Adrenal gland (tissue), 5 donors: ENCODE measurements at regions not wholly inside any gene's neighbourhood (a gene's known extent, or its start where the extent isn't known, plus 50 kb on each side); places are given as distances from the start of the nearest gene placed in this dataset.

Experiments
- CTCF ChIP-seq, 6 experiments: fragments of 450-650 bp in 4 of 6; fragments of 200-600 bp in 2 of 6; sonication (generic) in 1 of 6; IDR thresholded peaks; 1 replicate in 5 of 6; 2 replicates in 1 of 6; pipeline versions ENCODE4 v1.5.1 to v1.8.0; 2016 to 2021; ENCODE audit warnings: antibody characterized with exemption in 6 of 6, mild to moderate bottlenecking in 2 of 6, moderate library complexity in 1 of 6
- POLR2A ChIP-seq, 2 donors: fragments of 450-650 bp; IDR thresholded peaks; one replicate each; pipeline ENCODE4 v1.6.1; 2017; ENCODE audit warnings: antibody characterized with exemption in 2 of 2, mild to moderate bottlenecking in 2 of 2, moderate library complexity in 1 of 2
- donor health status: DM: no; HTN: no; CAD: no.

DNA sequence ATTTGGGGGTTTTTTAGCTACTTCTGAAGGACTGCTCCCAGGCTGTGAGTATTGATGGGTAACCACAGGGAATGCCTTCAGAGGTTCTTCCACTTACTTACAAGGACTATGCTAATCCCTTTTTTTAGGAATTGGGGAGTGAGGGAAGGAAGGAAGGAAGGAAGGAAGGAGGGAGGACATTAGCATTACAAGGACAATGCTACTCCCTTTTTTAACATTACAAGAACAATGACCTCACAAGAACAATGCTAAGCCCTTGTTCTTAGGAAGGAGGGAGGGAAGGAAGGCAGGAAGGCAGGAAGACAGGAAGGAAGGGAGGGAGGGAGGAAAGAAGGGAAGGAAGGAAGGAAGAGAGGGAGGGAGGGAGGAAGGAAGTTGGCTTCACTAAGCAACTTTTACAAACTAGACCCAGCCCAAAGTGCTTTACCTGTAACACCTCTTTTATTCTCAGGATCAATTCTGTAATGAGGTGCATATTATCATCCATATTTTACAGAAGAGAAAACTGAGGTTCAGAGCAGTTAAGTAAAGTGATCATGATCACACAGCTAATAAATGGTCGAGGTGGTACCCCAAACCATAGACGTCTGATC, 446.8 kb upstream of the JARID2 start:
- TF ChIP-seq POLR2A (IDR thresholded peaks at IDR 0.05) (no peak), CTCF (IDR thresholded peaks at IDR 0.05) (no peak)
